ENCODE measurements at regions not wholly inside any gene's neighbourhood (a gene's known extent, or its start where the extent isn't known, plus 50 kb on each side); places are given as distances from the start of the nearest gene placed in this dataset.
"Not testable (repeated sequence)": the region's sequence is repeated elsewhere in the genome, so short reads cannot be mapped to it uniquely, and the experiment has no call there.

- Histone ChIP-seq H3K36me3 (ENCODE audit: insufficient read depth, low read length) (no peaks in the 10 kb centered on the region), H3K4me1 (ENCODE audit: insufficient read depth, low read length, severe bottlenecking) (no peaks in the 10 kb centered on the region), H3K4me3 (ENCODE audit: low read depth, low read length, poor library complexity, severe bottlenecking) (no peak overlapping the region), H4K20me1 (ENCODE audit: insufficient read depth, low read length) (no peaks in the 10 kb centered on the region), H3K9me2 (ENCODE audit: low read depth, low read length) (no peaks in the 10 kb centered on the region), H3K9me3 (ENCODE audit: low read length) (no peaks in the 10 kb centered on the region), H2AFZ (ENCODE audit: low read length) (no peak overlapping the region), H3F3A (ENCODE audit: insufficient read depth, low read length) (no peaks in the 10 kb centered on the region), H3K79me2 (ENCODE audit: insufficient read depth, low read length) (no peaks in the 10 kb centered on the region), H3K27ac (ENCODE audit: low read depth, low read length, poor library complexity, severe bottlenecking) (no peak overlapping the region), H3K4me2 (ENCODE audit: low read length) (no peak overlapping the region), H3K9ac (ENCODE audit: low read length) (no peak overlapping the region), H3K27me3 (ENCODE audit: insufficient read depth, low read length) (no peaks in the 10 kb centered on the region; the same call in 1 of the 2 replicates)
- TF ChIP-seq, protein P1, sequence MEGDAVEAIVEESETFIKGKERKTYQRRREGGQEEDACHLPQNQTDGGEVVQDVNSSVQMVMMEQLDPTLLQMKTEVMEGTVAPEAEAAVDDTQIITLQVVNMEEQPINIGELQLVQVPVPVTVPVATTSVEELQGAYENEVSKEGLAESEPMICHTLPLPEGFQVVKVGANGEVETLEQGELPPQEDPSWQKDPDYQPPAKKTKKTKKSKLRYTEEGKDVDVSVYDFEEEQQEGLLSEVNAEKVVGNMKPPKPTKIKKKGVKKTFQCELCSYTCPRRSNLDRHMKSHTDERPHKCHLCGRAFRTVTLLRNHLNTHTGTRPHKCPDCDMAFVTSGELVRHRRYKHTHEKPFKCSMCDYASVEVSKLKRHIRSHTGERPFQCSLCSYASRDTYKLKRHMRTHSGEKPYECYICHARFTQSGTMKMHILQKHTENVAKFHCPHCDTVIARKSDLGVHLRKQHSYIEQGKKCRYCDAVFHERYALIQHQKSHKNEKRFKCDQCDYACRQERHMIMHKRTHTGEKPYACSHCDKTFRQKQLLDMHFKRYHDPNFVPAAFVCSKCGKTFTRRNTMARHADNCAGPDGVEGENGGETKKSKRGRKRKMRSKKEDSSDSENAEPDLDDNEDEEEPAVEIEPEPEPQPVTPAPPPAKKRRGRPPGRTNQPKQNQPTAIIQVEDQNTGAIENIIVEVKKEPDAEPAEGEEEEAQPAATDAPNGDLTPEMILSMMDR (IDR thresholded peaks at IDR 0.05; ENCODE audit: low read length), result peak; percentile 43; the same call in 1 of the 2 replicates
- no peak for TF ChIP-seq EZH2 (IDR thresholded peaks at IDR 0.05; ENCODE audit: borderline replicate concordance, low read length)
Observed at GRCh38 chr5:53262348-53262970, 152.9 kb upstream of the MOCS2 start.

GRCh38 chr5:53263151-53263550 is 153.6 kb upstream of the MOCS2 start:
- H4K20me1 ChIP-seq (ENCODE audit: insufficient read depth, low read length), result no peaks in the 10 kb centered on the region
- no peaks in the 10 kb centered on the region for H3K4me1 ChIP-seq (ENCODE audit: insufficient read depth, low read length, severe bottlenecking)
- no peaks in the 10 kb centered on the region for H3K9me2 ChIP-seq (ENCODE audit: low read depth, low read length)
- no peak for TF ChIP-seq EZH2 (IDR thresholded peaks at IDR 0.05; ENCODE audit: borderline replicate concordance, low read length)
- TF ChIP-seq, protein P1 (IDR thresholded peaks at IDR 0.05; ENCODE audit: low read length), result no peak
- no peaks in the 10 kb centered on the region for H3K9me3 ChIP-seq (ENCODE audit: low read length)
- H3K9ac ChIP-seq (ENCODE audit: low read length), result no peak overlapping the region
- H2AFZ ChIP-seq (ENCODE audit: low read length), result no peak overlapping the region
- no peak overlapping the region for H3K27ac ChIP-seq (ENCODE audit: low read depth, low read length, poor library complexity, severe bottlenecking)
- H3F3A ChIP-seq (ENCODE audit: insufficient read depth, low read length), result no peaks in the 10 kb centered on the region
- H3K36me3 ChIP-seq (ENCODE audit: insufficient read depth, low read length), result no peaks in the 10 kb centered on the region
- no peaks in the 10 kb centered on the region for H3K79me2 ChIP-seq (ENCODE audit: insufficient read depth, low read length)
- no peak overlapping the region for H3K4me3 ChIP-seq (ENCODE audit: low read depth, low read length, poor library complexity, severe bottlenecking)
- no peaks in the 10 kb centered on the region; the same call in 1 of the 2 replicates for H3K27me3 ChIP-seq (ENCODE audit: insufficient read depth, low read length)
- H3K4me2 ChIP-seq (ENCODE audit: low read length), result no peak overlapping the region

GRCh38 chr5:53265043-53265442 is 155.5 kb upstream of the MOCS2 start:
- no peaks in the 10 kb centered on the region for H3K4me1 ChIP-seq (ENCODE audit: insufficient read depth, low read length, severe bottlenecking)
- H3K9me2 ChIP-seq (ENCODE audit: low read depth, low read length), result no peaks in the 10 kb centered on the region
- no peaks in the 10 kb centered on the region for H3K27me3 ChIP-seq (ENCODE audit: insufficient read depth, low read length)
- no peaks in the 10 kb centered on the region for H3K9me3 ChIP-seq (ENCODE audit: low read length)
- no peak overlapping the region for H3K4me2 ChIP-seq (ENCODE audit: low read length)
- no peak overlapping the region for H2AFZ ChIP-seq (ENCODE audit: low read length)
- H3K9ac ChIP-seq (ENCODE audit: low read length), result no peak overlapping the region
- no peaks in the 10 kb centered on the region for H3K79me2 ChIP-seq (ENCODE audit: insufficient read depth, low read length)
- H3K4me3 ChIP-seq (ENCODE audit: low read depth, low read length, poor library complexity, severe bottlenecking), result no peak overlapping the region
- H4K20me1 ChIP-seq (ENCODE audit: insufficient read depth, low read length), result no peaks in the 10 kb centered on the region
- H3F3A ChIP-seq (ENCODE audit: insufficient read depth, low read length), result no peaks in the 10 kb centered on the region
- no peak overlapping the region for H3K27ac ChIP-seq (ENCODE audit: low read depth, low read length, poor library complexity, severe bottlenecking)
- H3K36me3 ChIP-seq (ENCODE audit: insufficient read depth, low read length), result no peaks in the 10 kb centered on the region
- TF ChIP-seq EZH2 (IDR thresholded peaks at IDR 0.05; ENCODE audit: borderline replicate concordance, low read length), result no peak
- TF ChIP-seq, protein P1 (IDR thresholded peaks at IDR 0.05; ENCODE audit: low read length), result no peak

DNA sequence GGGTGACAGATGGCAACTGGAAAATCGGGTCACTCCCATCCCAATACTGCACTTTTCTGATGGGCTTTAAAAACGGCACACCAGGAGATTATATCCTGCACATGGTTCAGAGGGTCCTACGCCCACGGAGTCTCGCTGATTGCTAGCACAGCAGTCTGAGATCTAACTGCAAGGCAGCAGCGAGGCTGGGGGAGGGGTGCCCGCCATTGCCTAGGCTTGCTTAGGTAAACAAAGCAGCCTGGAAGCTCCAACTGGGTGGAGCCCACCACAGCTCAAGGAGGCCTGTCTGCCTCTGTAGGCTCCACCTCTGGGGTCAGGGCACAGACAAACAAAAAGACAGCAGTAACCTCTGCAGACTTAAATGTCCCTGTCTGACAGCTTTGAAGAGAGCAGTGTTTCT is 158.7 kb upstream of the MOCS2 start:
- not testable (repeated sequence) for H3F3A ChIP-seq (ENCODE audit: insufficient read depth, low read length); H3K4me3 ChIP-seq (ENCODE audit: low read depth, low read length, poor library complexity, severe bottlenecking); H3K79me2 ChIP-seq (ENCODE audit: insufficient read depth, low read length); H3K9me2 ChIP-seq (ENCODE audit: low read depth, low read length); H3K4me1 ChIP-seq (ENCODE audit: insufficient read depth, low read length, severe bottlenecking); H3K9me3 ChIP-seq (ENCODE audit: low read length); H4K20me1 ChIP-seq (ENCODE audit: insufficient read depth, low read length); H3K4me2 ChIP-seq (ENCODE audit: low read length); H3K9ac ChIP-seq (ENCODE audit: low read length); H2AFZ ChIP-seq (ENCODE audit: low read length); H3K27ac ChIP-seq (ENCODE audit: low read depth, low read length, poor library complexity, severe bottlenecking); H3K36me3 ChIP-seq (ENCODE audit: insufficient read depth, low read length); H3K27me3 ChIP-seq (ENCODE audit: insufficient read depth, low read length)
